ENCODE measurements at regions not wholly inside any gene's neighbourhood (a gene's known extent, or its start where the extent isn't known, plus 50 kb on each side); places are given as distances from the start of the nearest gene placed in this dataset.

GRCh38 chr3:148518520-148518919, 179.2 kb upstream of the AGTR1 start:
- TF ChIP-seq YY1 (IDR thresholded peaks at IDR 0.05; ENCODE audit: low read depth) (no peak), USF1 (IDR thresholded peaks at IDR 0.05) (no peak), MAX (IDR thresholded peaks at IDR 0.05) (no peak), TEAD4 (IDR thresholded peaks at IDR 0.05) (no peak)
